DMS153 treated with DMSO at 0.1 percent for 48 hours (cell line): ENCODE measurements at regions not wholly inside any gene's neighbourhood (a gene's known extent, or its start where the extent isn't known, plus 50 kb on each side); places are given as distances from the start of the nearest gene placed in this dataset.

Source experiments
- DNase-seq: peaks from one replicate; lab custom pipeline; 2025; ENCODE audit not compliant: unreplicated experiment; lab: John Stamatoyannopoulos, UW

DNA sequence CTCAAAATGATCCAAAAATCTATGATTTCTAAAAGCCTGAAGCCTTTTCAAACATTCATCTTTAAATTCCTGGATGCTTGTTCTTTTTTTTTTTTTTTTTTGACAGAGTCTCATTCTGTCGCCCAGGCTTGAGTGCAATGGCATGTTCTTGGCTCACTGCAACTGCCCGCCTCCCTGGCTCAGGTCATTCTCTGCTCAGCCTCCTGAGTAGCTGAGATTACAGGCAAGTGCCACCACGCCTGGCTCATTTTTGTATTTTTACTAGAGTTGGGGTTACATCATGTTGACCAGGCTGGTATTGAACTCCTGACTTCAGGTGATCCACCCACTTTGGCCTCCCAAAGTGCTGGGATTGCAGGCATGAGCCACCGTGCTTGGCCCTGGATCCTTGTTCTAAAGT lies 649.5 kb downstream of the XIRP2 start:
- no peak for DNase-seq

DNA sequence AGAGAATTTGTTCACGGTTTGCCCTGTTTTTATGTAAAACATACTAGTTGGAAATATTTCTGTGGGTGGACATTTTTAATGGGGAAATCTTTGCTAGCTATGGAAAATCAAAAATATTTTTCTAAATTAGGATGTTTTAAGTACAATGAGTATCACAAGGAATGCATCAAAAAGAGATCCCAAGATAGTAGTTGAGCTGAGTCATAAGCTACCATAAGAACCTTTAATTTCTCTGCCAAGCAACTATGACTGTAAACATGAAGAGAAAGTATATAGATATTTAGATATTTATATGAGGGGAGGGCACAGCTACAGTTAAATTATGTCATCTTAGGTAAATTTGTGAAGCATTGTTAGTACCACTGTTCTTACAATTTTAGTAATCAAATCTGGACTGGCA lies 646.2 kb downstream of the XIRP2 start:
- no peak for DNase-seq

DNA sequence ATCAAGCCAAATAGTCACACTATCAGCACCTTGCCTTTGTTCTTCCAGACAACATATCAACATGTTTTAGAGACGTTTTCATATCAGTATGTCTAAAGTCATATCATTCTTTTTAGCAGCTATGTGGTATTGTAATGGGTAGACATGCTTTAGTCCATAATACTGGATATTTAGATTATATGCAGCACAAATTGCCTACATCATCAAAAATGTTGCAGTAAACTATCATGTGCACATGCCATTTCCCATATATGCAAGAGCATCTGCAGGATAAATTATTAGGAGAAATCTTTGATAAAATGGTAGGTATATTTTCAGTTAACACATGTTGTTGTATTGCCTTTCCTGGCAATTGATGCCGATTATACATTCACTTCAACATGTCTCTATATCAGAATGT lies 636.5 kb downstream of the XIRP2 start:
- DNase-seq: no peak

- DNase-seq: no peak
Observed at GRCh38 chr2:167510071-167510759, 621.9 kb downstream of the XIRP2 start.

DNA sequence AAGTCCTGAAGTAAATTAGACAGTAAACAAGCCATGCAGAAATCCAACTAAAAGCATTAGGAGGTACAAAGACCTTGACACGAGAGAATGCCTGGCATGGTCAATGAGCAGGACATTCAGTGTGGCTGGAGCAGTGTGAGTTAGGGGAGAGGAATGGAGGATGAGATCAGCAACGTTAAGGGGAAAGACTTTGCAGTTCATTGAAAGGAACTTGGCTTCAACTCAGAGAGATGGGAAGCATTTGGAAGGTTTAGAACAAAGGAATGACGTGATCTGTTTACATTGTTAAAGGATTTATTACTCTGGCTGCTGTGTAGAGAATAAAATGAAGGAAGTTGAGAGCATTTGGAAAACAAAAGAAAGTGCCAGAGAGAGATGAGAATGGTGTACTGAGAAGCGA lies 621.3 kb downstream of the XIRP2 start:
- DNase-seq: peak; percentile 75

DNA sequence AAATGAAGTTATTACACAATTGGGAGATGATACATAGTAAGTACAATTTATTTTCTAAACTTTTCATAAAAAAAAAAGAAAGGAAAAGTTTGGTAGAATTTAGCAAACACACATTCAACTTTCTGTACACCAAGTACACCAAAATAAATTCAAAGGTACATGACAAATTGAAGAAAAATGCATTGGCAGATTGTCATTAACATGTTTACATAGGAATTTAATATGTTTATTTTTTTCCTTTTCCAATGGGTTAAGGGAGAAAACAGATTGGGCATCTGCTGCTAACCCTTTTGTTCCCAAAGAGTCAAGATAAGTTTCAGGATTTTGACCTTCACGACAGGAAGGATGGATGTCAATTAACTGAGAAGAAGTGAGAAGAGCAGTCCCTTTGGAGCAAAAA lies 620.4 kb downstream of the XIRP2 start:
- DNase-seq: no peak

GRCh38 chr2:167506395-167506794 lies 618.1 kb downstream of the XIRP2 start:
- no peak for DNase-seq

DNA sequence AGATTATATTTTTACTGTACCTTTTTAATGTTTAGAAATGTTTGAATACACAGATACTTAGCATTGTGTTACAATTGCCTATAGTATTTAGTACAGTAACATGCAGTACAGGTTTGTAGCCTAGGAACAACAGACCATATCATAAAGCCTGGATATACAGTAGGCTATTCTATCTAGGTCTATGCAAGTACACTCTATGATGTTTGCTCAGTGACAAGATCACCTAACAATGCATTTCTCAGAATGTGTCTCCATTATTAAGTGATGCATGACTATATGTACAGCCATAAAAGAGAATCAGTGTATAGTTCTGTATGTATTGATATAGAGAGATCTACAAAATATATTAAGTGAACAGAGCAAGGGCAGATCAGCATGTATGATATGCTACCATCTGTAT lies 616.4 kb downstream of the XIRP2 start:
- no peak for DNase-seq

GRCh38 chr2:167504061-167504460 lies 615.8 kb downstream of the XIRP2 start:
- DNase-seq: no peak

GRCh38 chr2:167501618-167502017 lies 613.3 kb downstream of the XIRP2 start:
- no peak for DNase-seq

- no peak for DNase-seq
Observed at GRCh38 chr2:167493862-167494261, 605.6 kb downstream of the XIRP2 start.

DNA sequence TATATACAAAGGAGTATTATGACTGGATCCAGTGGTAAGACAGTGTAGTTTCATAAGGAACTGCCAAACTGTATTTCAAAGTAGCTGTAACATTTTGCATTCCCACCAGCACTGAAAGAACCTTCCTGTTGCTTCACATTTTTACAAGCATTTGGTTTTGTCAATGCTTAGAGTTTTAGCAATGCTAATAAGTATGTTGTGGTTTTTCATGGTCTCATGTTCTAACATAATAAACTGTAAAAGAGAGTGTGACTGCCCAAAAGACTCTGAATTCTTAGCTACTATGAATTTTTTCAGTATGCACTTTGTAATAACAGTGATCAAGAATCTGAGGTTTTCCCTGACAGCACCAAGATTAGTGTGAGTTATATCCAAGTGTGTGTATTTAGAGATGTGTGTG lies 604.2 kb downstream of the XIRP2 start:
- no peak for DNase-seq

GRCh38 chr2:167491788-167492187 lies 603.5 kb downstream of the XIRP2 start:
- DNase-seq: no peak

GRCh38 chr2:167490455-167490854 lies 602.2 kb downstream of the XIRP2 start:
- no peak for DNase-seq

DNA sequence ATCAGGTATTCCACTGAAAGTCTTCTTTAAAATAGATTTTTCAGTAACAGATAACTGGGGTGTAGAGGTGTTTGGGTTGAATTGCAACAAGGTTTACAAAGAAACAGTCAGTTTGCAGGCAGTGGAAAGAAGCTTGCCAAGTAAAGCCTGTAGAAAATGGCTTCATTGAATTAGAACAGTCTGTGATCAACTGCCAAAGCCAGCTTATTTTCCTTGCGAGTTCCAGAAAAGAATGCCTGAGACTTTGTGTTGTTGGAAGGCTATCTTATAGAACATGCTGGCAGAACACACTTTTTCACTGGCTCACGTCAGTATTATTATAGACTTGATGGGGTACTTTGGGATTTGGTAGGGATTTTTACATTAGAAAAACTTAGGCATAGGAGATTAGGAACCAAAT lies 601.0 kb downstream of the XIRP2 start:
- no peak for DNase-seq

DNA sequence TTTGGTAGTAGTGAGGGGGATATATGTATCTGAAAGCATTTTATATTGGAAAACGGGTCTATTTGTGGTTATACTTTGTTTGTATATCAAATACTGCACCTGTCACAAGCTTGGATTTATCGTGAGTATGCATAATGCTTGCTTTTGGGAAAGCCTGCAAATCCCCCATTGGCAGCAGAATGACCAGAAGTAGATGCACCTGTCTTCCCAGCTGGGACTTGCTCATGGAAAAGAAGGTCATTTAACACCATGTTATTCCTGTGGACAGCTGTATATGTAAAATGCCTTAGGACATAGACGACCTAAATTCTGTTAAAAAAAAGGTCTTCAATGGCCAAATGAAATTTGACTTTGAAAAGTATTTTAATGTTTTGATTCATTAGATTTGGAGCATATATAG lies 599.4 kb downstream of the XIRP2 start:
- no peak for DNase-seq

- DNase-seq: no peak
Observed at GRCh38 chr2:167484875-167485274, 596.6 kb downstream of the XIRP2 start.

- DNase-seq: no peak
Observed at GRCh38 chr2:167480986-167481309, 592.7 kb downstream of the XIRP2 start.

GRCh38 chr2:167480232-167480985 lies 592.1 kb downstream of the XIRP2 start:
- no peak for DNase-seq

DNA sequence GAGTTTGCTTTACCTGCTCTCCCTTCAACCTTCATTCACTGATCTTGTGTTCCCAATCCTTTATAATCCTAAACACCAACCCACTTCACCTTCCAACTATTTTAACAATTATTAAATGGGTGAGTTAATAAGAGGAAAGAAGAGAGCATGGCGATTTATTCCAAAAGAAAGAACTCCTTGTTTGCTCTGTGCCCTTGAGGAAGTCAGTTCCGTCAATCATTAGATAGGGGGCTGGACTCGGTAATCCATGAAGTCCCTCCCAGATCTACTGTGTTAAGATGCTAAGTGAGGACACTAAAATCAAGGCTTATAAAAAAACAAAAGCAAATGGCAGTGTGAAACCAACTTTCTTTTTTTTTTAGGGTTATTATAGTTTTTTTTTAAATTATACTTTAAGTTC lies 589.9 kb downstream of the XIRP2 start:
- DNase-seq: no peak

DNA sequence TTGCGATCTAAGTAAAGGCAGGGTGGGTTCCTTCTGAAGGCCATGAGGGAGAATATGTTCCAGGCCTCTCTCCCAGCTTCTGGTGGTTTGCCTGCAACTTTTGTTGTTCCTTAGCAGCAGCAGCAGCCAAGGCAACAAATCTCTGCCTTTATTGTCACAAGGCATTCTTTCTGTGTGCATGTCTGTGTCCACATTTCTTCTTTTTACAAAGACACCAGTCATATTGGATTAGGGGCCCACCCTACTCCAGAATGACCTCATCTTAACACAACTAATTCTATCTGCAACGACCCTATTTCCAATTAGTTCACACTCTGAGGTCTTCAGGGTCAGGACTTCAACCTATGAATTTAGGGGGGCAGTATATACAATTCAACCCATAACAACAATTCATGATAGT lies 587.5 kb downstream of the XIRP2 start:
- DNase-seq: no peak

DNA sequence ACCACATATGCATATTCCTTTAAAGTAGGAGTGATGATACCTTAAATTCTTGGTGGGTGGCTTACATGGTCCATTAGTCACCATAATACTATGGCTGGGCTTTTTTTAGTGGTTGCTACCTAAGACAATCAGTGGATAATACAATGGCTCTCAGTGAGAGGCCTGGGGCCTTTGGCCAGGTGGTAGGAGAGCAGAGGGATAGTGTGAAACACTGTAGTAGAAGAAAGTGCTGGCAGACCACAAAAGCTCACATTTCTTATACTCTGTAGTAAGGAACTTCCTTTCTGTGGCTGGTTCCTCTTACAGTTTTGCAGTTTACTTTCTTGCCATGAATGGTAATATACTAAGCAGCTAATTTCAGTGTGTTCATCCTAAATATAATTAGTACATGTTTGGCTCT lies 583.5 kb downstream of the XIRP2 start:
- no peak for DNase-seq

DNA sequence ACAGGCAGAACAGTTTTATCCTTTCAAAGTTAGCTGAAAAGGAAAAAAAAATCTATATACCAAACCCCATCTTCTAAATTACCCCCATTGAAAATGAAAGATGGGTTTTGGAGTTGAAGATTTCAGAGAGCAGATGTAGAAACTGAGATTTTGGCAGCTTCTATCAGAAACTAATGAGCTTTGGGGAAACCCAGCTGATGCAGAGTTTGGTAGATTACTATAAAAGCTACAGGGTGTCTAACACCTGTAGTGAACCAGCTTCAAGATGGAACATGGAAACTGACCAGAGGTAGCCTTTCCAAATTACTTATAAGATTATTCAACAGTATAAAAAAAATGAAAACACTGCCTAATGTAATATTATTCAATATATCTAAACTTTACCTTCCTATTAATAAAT lies 583.1 kb downstream of the XIRP2 start:
- no peak for DNase-seq
